HUES6 (cell line): ENCODE measurements at regions not wholly inside any gene's neighbourhood (a gene's known extent, or its start where the extent isn't known, plus 50 kb on each side); places are given as distances from the start of the nearest gene placed in this dataset.

Source experiments
- H3K27ac ChIP-seq: 2 replicates; pipeline ENCODE4 v1.7.0; 2013; ENCODE audit warnings: low read depth, mild to moderate bottlenecking, low read length, inconsistent platforms
- H3K27me3 ChIP-seq: 2 replicates; pipeline ENCODE4 v1.6.1; 2013; ENCODE audit warnings: low read length; ENCODE audit not compliant: control insufficient read depth, insufficient read depth
- H3K36me3 ChIP-seq: 2 replicates; pipeline ENCODE4 v1.6.1; 2013; ENCODE audit warnings: low read length; ENCODE audit not compliant: control insufficient read depth, insufficient read depth
- H3K4me1 ChIP-seq: 2 replicates; pipeline ENCODE4 v1.6.1; 2013; ENCODE audit warnings: low read length; ENCODE audit not compliant: control insufficient read depth, insufficient read depth
- H3K4me3 ChIP-seq: 2 replicates; pipeline ENCODE4 v1.5.1; 2013; ENCODE audit warnings: low read depth, low read length
- H3K9ac ChIP-seq: one replicate; pipeline ENCODE4 v1.6.1; 2013; ENCODE audit warnings: mild to moderate bottlenecking, low read length
- H3K9me3 ChIP-seq: 2 replicates; pipeline ENCODE4 v1.6.1; 2013; ENCODE audit warnings: low read depth, low read length; ENCODE audit not compliant: control insufficient read depth, insufficient read depth

DNA sequence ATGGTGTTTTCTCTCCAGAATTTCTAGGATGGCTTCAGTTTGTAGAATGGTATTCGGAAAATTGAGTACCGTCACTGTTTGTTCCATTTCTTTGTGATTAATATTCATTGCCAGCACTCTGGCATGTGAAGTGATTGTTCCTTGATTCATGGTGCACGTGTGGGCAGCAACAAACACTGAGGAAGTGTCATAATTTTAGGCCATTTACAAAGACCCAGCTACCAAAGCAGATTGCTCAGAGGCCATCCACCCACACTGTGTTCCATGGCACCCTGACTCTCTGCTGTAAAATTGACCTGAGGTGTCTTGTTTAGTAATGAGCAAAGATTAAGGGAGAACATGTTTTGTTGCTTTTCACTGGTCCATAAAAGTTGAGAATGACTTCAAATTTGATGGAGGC lies 250.9 kb upstream of the FMN2 start:
- no peak overlapping the region for H3K9ac ChIP-seq
- H3K27ac ChIP-seq: no peak overlapping the region
- no peaks in the 10 kb centered on the region for H3K36me3 ChIP-seq
- no peak overlapping the region for H3K4me3 ChIP-seq
- H3K4me1 ChIP-seq: no peaks in the 10 kb centered on the region
- H3K27me3 ChIP-seq: no peaks in the 10 kb centered on the region
- H3K9me3 ChIP-seq: no peaks in the 10 kb centered on the region

GRCh38 chr1:239841631-239842030 lies 250.1 kb upstream of the FMN2 start:
- H3K9ac ChIP-seq: no peak overlapping the region
- H3K27me3 ChIP-seq: no peaks in the 10 kb centered on the region
- H3K9me3 ChIP-seq: no peaks in the 10 kb centered on the region
- H3K4me1 ChIP-seq: no peaks in the 10 kb centered on the region
- no peak overlapping the region for H3K4me3 ChIP-seq
- H3K36me3 ChIP-seq: no peaks in the 10 kb centered on the region
- no peak overlapping the region for H3K27ac ChIP-seq

DNA sequence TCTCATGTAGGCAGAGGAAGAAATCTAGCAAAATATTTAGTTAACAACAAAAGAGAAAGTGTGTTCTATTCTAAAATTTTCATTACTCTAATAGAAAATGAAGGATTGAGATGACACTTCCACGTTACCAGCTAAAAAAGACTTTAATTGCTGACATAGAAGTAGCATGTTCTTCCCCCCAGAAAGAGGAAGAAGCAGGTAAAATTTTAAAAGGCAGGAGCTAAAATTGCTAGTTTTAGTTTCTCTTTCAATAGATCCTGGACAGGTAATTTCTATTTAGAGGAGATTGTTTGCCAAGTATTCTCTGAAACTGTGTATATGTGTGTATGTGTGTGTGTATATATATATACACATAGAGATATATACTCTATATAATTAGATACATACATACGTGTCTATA lies 248.1 kb upstream of the FMN2 start:
- Histone ChIP-seq H3K9me3 (no peaks in the 10 kb centered on the region), H3K9ac (no peak overlapping the region), H3K4me1 (no peaks in the 10 kb centered on the region), H3K4me3 (no peak overlapping the region), H3K27me3 (no peaks in the 10 kb centered on the region), H3K27ac (no peak overlapping the region), H3K36me3 (no peaks in the 10 kb centered on the region)

DNA sequence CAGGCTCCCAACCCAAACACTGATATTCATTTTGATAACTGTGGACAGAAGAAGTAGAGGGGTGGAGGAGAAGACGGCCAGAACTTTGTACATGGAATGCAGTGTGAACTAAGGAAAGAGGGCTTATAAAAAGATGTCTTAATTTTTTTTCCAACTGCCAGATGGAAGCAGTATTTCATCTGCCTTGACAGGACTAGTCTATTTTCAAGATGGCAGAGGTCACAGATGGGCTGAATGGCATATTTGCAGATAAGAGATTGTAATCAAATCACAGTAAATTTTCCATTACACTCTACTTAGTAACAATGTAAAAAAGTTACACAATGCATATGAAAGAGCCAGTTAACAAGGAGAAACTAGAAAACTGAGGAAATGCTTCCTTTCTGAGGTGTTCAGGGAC lies 246.8 kb upstream of the FMN2 start:
- Histone ChIP-seq H3K4me3 (no peak overlapping the region), H3K9ac (no peak overlapping the region), H3K27ac (no peak overlapping the region), H3K27me3 (no peaks in the 10 kb centered on the region), H3K9me3 (no peaks in the 10 kb centered on the region), H3K36me3 (no peaks in the 10 kb centered on the region), H3K4me1 (peaks cover 3% of the 10 kb centered on the region; the same call in 1 of the 2 replicates)

DNA sequence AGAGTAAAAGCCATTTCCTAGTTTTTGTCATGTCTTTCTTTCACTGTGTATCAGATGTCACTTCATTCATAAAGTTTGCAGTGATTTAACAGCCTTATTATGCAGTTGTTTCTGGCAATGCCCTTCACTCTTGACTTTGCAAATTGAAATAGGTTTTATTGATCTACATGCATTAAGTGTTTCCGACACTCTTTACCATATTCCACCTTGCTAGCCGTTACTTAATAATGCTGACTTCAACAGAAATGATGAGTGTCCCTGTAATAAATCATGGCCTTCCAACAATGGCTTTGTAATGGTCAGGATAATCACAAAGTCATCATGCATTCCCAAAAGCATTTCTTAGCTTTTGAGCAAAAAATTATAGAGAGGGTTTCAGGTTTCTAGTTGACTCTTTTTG lies 236.8 kb upstream of the FMN2 start:
- Histone ChIP-seq H3K27ac (no peak overlapping the region), H3K9me3 (0 out of 2 replicates have a peak, but pooled peaks cover 5% of the 10 kb centered on the region), H3K9ac (no peak overlapping the region), H3K27me3 (no peaks in the 10 kb centered on the region), H3K4me3 (no peak overlapping the region), H3K4me1 (peaks cover 3% of the 10 kb centered on the region; the same call in 1 of the 2 replicates), H3K36me3 (no peaks in the 10 kb centered on the region)

- Histone ChIP-seq H3K9ac (no peak overlapping the region), H3K4me1 (peaks cover 3% of the 10 kb centered on the region; the same call in 1 of the 2 replicates), H3K9me3 (0 out of 2 replicates have a peak, but pooled peaks cover 5% of the 10 kb centered on the region), H3K27ac (no peak overlapping the region), H3K4me3 (no peak overlapping the region), H3K27me3 (no peaks in the 10 kb centered on the region), H3K36me3 (no peaks in the 10 kb centered on the region)
These were observed 235.6 kb upstream of the FMN2 start for GRCh38 chr1:239856067-239856466.

DNA sequence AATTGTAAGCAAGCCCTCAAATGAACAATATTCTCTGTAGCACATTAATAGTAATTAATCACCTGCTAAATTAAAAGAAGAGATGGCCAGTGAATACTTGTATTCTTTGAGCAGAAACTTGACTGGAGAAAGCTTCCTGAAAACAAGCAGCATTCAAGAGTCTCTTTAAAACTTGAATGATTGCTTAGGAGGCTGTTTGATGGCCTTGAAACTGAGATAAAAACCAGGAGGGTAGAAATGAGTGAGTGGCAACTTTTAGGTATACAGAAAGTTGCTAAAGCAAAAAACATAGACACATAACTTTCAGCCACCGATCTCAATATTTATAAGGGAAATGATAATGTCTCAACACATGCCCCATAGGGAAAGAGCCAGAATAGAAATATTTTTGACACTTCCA lies 234.8 kb upstream of the FMN2 start:
- Histone ChIP-seq H3K27me3 (no peaks in the 10 kb centered on the region), H3K9ac (no peak overlapping the region), H3K4me3 (no peak overlapping the region), H3K9me3 (0 out of 2 replicates have a peak, but pooled peaks cover 5% of the 10 kb centered on the region), H3K36me3 (no peaks in the 10 kb centered on the region), H3K27ac (no peak overlapping the region), H3K4me1 (peaks cover 3% of the 10 kb centered on the region; the same call in 1 of the 2 replicates)

DNA sequence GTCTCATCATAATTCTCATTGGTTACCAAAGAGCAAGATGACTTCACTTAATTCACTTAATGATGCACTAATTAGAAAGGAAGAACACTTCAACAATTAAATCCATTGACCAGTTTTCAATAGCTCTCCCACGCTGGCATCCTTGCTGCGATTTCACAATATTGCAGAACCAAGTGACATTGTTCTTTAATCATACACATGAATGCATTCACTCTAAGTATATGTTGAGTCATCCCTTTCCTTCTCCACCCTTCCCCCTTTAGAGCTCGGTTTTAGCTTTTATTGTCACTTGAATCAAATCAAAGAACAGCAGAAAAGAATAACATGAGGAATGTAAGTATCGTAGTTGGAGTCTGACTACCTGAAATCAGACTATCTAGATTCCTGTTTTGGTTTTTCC lies 233.6 kb upstream of the FMN2 start:
- H3K4me1 ChIP-seq: peaks cover 3% of the 10 kb centered on the region; the same call in 1 of the 2 replicates
- no peaks in the 10 kb centered on the region for H3K36me3 ChIP-seq
- 0 out of 2 replicates have a peak, but pooled peaks cover 5% of the 10 kb centered on the region for H3K9me3 ChIP-seq
- no peak overlapping the region for H3K27ac ChIP-seq
- no peak overlapping the region for H3K9ac ChIP-seq
- H3K4me3 ChIP-seq: no peak overlapping the region
- no peaks in the 10 kb centered on the region for H3K27me3 ChIP-seq

DNA sequence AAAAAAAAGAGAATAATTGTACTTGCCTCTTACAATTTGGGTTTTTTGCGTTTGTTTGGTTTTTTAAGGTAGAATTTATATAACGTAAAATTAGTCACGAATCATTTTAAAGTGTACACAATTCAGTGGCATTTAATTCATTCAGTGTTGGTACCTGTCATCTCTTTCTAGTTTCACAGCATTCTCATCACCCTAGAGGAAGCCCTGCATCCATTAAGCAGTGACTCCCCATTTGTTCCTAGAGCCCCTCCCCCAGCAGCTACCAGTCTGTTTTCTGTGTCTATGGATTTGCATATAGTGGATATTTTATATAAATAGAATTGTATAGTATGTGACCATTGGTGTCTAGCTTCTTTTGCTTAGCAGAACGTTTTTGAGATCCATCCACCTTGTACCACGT lies 233.2 kb upstream of the FMN2 start:
- Histone ChIP-seq H3K4me1 (peaks cover 3% of the 10 kb centered on the region; the same call in 1 of the 2 replicates), H3K9ac (no peak overlapping the region), H3K27me3 (no peaks in the 10 kb centered on the region), H3K4me3 (no peak overlapping the region), H3K27ac (no peak overlapping the region), H3K9me3 (0 out of 2 replicates have a peak, but pooled peaks cover 5% of the 10 kb centered on the region), H3K36me3 (no peaks in the 10 kb centered on the region)

DNA sequence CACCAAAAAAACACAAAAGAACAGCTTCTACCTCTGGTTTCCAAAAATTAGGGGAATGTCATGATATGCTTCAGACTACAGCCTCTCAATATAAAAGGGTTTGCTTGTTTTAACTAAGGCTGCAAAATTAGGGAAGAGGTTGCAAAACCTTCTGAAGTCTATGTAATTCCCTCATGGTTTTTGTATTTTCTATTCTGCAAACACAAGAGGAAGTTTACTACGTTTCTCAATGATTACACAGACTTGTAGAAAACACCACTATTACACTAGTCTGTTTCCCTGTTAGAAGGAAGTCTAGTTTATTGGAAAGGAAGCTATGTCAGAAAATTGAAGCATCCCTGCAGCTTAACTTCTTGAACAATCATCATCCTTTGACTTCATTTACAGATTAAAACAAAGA lies 229.7 kb upstream of the FMN2 start:
- no peak overlapping the region for H3K27ac ChIP-seq
- H3K27me3 ChIP-seq: no peaks in the 10 kb centered on the region
- H3K9me3 ChIP-seq: peaks cover 5% of the 10 kb centered on the region; the same call in 1 of the 2 replicates

DNA sequence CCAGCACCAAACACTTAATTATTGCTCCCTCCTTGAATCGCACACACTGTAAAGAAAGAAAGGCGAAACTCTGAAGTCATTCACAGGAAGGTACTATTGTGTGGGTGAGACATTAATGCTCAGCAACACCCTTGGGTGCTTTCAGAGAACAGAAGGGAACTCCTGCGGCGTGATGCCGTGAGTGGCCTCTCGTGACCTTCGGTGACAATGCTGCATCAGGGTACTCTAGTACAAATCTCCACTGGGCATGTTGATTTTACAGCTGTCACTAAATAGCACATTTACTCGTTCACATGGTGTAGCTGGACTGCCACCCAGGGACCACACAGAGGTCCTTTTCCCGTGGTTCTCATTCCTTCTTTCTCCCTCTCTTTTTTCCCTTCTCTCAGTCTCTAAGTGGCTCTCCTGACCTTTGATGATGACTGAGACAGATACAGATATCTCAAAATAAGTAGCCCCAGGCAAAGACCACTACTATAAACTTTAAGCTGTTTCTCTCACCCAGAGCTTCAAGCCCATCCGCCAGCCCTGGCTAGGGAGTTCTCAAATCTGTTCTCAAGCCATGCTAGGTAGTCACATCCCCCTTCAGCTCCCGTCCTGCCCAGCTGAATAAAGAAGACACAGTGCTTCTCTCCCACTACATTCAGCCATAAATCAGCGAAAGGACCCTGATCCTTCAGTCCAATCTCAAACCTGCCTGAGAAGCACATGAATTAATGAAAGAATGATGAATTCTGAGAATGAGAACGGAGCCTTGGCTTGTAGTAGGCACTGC lies 223.4 kb upstream of the FMN2 start:
- Histone ChIP-seq H3K27ac (no peak overlapping the region), H3K9ac (no peak overlapping the region), H3K4me1 (no peaks in the 10 kb centered on the region), H3K9me3 (peaks cover 5% of the 10 kb centered on the region; the same call in 1 of the 2 replicates), H3K4me3 (no peak overlapping the region), H3K27me3 (no peaks in the 10 kb centered on the region), H3K36me3 (no peaks in the 10 kb centered on the region)

More for the DNA sequence above, 229.7 kb upstream of the FMN2 start:
- Histone ChIP-seq H3K4me1 (no peaks in the 10 kb centered on the region), H3K4me3 (no peak overlapping the region), H3K36me3 (no peaks in the 10 kb centered on the region), H3K9ac (no peak overlapping the region)
